Dedifferentiated amniotic fluid mesenchymal stem cell (primary cell): ENCODE measurements at regions not wholly inside any gene's neighbourhood (a gene's known extent, or its start where the extent isn't known, plus 50 kb on each side); places are given as distances from the start of the nearest gene placed in this dataset.

ENCODE experiments used
- DNase-seq: peaks from one replicate; pipeline ENCODE4 v3.0.0-alpha.2; 2016; ENCODE audit errors: extremely low spot score

DNA sequence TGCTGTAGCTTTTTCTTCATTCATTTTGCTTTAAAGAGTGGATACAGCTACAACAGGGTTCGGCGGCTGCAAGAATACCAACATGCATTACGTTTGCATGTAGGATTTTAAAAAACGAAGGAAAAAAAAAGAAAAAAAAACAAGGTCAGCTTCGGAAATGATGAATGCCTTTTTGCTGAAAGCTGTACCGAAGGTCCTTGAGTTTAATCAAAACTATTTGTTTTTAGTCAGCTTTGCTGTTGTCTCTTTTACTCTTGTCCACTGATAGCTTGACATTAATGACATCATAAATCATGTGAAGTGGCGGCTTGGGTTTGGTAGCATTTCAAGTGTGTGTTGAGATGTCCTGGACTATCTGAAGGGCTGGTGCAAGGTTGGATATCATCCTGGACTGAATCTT lies 779.1 kb downstream of the NR2F1-AS1 start:
- no peak for DNase-seq

DNA sequence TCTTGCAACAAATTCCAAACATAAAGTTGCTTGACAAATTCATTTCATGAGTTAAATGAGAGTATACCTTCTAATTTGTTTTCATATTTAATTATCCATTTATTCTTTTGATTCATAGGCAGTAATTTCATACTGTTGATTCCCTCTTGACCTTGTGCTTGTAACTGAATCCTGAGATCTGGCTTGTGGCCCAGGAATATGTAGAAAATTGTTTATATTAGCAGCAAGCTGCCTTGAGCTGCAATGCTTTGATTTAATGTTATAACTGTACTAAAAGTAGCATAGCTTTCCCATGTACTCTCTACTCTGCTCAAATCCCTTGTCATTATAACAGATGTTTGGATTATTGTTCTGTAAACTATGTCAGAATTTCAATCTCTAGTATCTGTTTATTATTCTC lies 780.7 kb downstream of the NR2F1-AS1 start:
- DNase-seq: peak; percentile 44

DNA sequence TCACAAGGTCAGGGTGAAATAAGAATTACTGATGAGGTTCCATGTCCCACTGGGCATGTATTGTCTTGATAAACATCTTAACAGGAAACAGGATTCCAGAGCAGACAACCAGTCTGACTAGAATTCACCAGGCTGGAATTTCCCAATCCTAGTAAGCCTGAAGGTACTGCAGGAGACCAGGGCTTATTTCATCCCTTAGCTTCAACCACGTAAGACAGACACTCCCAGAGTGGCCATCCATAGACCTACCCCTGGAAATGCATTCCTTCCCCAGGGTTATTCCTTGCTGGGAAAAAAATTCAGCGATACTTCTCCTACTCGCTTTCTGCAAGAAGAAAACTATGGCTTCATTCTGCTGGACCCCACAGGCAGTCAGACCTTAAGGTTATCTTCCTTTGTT lies 785.4 kb downstream of the NR2F1-AS1 start:
- no peak for DNase-seq

DNA sequence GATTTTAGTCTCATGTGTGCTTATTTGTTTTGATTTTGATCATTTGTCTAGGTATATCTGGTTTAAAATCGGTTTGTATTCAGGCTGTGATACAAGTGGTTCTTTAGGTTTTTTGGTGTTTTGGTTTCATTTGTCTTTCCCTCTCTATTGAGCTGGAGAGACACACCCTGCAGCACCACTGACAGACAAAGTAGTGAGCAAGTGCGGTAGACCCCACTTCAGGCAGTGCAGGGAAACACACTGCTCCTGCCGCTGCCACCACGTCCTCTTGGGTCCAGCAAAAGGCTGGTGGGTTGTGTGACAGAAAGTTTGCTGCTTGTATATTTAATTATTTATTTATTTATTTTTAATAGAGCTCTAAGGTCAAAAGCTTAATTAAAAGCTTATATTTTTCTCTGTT lies 801.0 kb downstream of the NR2F1-AS1 start:
- no peak for DNase-seq

DNA sequence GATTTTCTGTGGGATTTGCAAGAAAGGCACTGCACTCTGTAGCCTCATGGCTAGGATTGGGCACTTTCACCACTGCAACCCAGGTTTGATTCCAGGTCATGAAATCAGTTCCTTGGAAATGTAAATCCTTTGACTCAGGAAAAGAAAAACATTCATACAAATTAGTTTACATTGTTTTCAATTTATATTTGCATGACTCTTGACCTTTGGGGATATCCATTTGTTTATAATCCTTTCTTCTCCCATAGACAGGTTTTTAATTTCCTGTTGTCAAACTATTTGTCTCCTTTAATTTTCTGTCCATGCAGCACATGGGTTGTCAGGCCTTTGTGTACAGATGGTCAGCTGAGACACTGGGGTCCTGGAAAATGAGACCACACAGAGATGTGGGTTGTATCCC lies 801.5 kb downstream of the NR2F1-AS1 start:
- no peak for DNase-seq

DNA sequence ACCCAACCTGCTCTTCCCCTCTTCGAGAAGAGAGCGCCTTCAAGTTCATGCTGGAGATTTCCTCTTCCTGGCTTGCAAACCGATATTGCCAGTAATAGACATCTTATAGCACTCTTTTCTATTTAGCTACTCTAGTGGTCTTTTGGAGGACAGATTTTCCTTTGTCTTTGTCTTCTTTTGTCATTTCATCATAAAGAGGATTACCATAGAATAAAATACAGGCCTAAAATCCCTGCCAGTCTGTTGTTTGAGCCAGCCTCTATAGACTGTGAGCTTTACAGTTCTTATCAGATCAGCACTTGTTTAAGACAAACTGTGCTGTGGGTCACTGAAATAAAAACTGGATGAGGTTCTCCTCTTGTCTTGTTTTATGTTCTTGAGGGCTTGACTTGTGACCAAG lies 802.8 kb downstream of the NR2F1-AS1 start:
- no peak for DNase-seq

DNA sequence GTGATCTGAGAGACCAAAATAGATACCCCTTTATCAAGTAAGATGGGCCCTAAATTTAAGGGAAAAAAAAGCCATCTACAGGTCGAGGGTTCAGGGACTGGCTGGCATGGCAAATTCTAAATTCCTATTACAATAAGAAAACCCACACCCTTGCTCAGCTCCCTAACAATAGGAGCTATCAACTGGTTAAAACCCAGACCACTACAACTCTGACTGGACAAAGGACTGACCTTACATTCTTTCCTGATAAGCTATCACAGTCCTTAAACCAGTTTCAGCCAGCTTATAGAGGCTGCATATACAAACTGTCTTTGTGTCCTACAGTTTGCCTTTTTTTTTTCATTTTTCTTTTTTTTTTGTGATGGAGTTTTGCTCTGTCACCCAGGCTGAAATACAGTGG lies 803.6 kb downstream of the NR2F1-AS1 start:
- no peak for DNase-seq

DNA sequence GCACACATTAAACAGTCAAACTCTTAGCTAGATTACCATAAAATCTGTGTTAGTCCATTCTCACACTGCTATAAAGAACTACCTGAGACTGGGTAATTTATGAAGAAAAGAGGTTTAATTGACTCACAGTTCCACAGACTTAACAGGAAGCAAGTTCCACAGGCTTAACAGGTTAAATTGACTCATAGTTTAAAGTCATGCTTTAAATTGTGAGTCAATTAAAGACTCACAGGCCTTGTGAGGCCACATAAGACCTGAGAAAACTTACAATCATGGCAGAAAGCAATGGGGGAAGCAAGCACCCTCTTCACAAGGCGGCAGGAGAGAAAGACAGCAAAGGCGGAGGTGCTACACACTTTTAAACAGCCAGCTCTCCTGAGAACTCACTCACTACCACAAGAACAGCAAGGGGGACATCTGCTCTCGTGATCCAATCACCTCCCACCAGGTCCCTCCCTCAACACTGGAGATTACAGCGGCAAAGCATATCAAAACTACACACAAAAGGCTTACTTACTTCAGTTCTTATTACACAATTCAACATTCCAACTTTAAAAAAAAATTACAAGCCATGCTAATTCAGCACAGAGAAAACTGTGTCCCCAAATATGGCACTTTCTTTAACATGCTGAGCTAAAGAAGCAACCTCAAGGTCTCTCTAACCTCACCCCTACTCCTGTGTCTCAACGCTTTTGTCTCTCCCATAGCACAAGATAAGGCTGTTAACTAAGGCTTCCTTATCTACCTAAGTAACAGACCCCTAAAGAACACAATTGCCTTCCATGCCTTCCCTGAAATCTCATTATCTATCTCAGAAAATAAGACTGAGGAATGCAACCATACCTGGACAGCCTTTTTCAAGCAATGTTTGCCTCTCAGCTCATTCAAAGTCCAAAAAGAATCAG lies 805.1 kb downstream of the NR2F1-AS1 start:
- no peak for DNase-seq

DNA sequence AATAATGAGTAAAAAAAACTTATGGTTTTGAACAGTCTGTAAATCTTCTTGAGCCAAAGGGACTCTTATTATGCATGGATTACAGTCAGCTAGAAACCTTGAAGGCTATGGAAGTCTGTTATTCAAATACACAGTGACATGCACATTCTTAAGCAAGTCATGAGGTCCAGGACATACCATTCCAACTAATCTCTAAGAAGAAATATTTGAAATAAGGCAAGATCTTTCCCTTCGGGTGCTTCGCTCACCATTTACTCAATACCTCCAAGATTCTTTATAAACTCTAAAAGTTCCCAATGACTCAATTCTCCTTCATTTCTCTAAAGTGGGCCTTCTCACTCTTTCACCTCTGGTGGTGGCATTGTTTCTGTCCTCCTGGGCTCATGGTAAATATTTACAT lies 811.0 kb downstream of the NR2F1-AS1 start:
- DNase-seq: peak; percentile 63

DNA sequence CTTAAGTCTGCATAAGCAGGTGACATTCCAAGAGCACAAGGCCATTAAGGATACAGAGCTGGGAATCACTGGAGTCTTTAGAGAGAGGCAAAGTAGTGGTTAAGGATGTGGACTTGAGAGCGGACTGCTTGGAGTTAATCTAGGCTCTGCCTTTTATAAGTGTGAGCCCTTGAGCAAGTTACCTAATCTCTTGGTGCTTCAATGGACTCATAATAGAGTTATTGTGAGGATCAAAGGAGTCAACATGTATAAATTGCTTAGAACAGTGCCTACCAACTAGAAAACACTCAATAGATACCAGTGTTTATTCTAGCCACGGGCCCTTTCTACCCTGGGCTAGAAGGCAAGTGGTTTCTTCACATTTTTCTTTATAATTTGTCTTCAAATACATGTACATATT lies 819.4 kb downstream of the NR2F1-AS1 start:
- DNase-seq: no peak

DNA sequence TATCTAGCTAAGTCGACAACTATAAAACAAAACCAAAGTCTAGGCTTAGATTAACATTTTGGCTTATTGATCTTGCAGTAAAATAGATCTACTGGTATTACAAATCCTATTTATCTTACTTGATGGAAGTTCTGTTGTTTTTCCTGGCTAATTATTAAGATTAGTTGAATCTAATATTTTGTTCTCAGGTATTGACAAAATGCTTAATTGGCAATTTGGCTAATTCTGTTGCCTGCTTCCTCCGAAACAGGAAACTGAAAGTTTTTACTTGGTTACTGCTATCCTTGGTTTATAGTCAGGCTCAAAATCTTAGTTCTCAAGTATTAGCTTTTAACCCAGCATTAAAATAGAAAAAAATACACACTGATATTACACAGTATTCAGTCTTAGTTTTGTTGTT lies 820.5 kb downstream of the NR2F1-AS1 start:
- no peak for DNase-seq

DNA sequence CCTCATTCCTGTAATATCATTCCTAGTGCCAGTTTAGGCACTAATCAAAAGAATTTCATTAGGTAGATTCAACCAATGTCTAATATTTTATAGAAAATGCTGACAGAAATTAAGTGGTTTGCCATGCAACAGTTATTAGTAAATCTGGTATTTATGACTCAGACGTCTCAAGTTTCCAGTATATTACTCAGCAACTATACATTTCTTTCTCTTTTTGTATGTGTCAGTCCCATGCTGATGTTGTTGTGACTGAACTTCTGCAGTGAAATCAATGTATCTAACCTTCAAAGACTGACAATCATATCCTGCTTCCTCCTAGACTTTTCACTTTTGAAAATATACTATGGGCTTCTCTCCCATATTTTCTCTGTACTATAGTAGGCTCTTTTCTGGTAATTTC lies 822.5 kb downstream of the NR2F1-AS1 start:
- DNase-seq: peak; percentile 20

DNA sequence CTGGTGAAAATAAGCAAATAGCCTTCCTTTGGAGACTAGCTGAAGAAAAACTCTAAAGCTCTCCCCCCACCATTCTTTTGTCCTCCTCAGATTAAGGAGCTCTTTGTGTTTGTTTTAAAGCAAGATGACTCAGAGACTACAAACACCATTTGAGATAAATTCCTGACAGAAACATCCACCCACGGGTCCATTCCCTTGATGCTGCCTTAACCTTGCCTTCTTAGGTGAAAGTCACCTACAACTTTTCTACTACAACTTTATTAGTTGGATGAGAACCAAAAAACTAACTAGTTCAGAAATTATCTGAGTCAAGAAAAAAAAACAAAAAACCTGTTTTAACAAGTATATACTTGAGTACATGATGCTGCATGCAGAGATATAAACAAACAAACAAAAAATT lies 831.1 kb downstream of the NR2F1-AS1 start:
- no peak for DNase-seq

DNA sequence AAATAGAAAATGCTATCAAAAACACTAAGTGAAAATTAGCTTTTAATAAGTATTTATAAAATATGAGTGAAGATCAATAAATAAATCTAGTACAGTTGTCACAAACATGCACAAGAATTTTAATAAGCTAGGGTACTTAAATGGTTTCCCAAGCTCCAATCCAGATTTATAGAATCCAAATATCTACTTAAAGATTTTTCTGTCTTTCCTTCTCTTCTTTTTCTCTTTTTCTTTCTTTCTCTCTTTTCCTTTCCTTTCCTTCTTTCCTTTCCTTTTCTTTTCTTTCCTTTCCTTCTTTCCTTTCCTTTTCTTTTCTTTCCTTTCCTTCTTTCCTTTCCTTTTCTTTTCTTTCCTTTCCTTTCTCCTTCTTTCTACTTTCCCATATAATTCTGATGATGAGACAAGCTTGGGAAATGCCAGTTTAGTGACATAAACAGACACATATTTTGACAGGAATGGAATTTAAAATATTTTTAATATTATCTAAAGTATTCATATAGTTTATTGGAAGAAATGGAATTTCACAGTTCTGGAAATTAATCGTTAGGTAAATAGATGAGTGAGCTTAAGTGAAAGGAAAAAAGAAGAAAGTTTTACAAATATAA lies 832.8 kb downstream of the NR2F1-AS1 start:
- no peak for DNase-seq

DNA sequence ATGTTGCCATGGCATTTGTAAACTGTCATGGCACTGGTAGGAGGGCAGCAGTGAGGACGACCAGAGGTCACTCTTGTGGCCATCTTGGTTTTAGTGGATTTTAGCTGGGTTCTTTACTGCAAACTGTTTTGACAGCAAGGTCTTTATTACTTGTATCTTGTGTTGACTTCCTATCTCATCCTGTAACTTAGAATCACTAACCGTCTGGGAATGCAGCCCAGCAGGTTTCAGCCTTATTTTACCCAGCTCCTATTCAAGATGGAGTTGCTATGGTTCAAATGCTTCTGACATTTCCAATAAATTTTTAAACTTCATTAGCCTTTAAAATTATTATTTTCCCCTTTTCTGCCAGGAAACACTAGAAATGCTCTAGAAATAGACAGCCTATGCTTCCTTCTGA lies 839.1 kb downstream of the NR2F1-AS1 start:
- no peak for DNase-seq

DNA sequence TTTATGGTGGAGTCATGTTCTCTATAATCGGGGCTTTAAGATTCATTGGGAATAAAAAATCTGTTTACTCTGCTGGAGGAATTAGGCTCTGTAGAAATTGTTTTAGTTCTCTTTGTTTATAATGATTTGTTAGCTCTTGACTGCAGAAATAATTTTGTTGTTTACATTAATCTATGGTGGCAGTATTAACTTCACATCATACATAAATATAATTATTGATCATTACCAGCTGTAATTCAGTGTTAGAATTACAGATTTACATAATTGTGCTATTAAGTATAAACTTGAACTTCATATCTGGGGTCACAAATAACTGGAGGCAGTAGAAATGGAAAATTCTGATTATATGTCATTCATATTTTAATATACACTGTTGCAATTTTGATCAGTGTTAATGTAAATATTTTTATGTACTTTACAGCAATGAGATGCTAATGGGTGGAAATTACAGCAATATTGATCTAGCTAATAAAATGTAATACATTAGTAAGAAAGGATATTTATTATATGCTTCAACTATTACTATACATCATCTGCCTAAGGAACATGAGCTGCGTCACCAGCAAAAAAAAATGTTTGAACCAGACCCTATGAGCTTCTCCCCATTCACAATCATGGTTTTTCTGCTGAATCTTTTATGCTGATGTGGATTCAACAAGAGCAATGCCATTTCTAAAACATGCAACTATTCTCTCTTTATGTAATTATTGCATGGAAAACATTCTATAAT lies 846.6 kb downstream of the NR2F1-AS1 start:
- no peak for DNase-seq

DNA sequence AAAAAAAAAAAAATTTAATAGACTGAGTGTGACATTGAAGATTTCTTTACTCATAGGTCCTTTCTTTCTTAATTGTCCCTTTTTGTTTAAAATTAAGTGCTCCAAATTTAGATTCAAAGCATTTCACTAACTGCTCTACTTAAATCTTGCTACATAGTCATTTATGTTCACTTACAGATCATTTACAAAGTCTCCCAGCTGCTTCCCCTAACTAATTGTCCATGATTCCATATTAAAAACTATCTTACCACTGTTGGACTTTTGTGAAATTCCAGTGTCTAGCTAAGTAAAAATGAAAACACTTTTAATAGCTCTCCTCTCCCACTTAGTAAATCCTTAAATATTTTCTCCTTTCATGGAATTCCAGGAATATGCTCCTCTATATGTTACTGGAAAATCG lies 850.5 kb downstream of the NR2F1-AS1 start:
- no peak for DNase-seq

DNA sequence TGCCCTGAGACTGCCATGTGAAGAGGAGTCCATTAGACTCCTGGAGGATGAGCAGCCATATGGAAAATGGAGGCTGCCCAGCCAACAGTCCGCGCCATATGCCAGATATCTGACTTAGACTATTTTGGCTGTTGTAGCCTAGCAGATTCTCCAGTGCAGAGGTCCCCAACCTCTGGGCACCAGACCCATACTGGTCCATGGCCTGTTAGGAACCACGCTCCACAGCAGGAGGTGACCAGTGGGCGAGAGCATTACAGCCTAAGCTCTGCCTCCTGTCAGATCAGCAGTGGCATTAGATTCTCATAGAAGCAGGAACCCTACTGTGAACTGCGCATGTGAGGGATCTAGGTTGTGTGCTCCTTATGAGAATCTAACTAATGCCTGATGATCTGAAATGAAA lies 851.9 kb downstream of the NR2F1-AS1 start:
- no peak for DNase-seq

DNA sequence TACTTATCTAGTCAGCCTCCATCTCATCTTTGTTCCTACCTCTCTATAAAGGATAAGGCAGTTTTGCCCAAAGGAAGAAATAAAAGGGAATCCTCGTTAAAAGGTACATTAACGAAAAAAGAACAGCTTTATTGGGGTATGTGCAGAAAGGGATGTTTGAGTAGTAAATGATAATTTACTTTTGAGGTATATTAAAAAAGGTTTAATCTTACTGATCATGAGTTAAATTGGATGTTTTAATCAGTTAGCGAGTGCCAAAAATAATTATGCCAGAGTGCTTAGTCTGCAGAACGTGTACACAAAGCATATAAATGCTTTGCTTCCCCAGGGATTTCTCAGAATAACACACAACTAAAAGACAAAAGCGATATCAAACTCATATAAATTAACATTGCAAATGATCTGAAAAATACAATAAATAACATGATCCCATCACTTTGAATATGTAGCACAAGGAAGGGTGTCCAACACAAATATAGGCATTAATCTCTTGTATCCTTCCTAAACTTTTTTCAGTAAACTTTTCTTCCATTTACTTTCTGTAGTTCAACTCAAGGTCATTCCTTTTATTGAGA lies 865.0 kb downstream of the NR2F1-AS1 start:
- no peak for DNase-seq

DNA sequence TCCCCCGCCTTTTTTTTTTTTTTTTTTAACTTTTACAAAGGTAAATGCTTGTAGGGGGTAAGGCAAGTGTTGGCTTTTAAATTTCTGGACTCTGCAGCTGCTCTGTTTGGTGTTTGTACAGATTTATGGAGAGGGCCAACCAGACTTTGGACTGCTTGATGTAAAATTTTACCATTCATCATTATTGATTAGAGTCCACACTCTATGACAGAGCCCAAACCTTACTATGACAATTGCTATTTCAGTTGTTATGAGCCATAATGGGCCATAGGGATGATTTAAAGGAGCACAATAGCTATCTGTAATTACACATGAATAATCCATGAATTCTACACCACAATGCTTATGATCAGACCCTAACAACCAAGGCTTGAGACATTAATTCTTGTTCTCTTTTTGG lies 867.2 kb downstream of the NR2F1-AS1 start:
- no peak for DNase-seq

DNA sequence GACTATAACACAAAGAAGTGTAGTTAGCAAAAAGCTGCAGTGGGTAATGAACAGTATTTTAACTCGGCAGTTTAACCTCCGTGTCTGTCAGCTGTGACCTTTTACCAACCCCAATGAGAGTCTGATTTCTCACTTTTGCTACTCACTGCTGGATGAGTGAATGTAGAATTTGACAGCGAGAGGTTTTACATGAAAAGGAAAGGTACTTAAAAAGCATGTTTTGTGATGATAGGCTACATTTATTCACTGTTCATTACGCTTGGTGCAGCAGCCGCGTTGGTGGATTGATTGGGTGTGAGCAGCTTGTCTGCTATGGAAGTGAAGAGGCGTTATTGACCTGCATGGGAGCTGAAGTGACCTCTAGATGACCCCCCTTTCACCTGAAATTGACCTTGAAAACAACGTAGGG lies 867.7 kb downstream of the NR2F1-AS1 start:
- DNase-seq: no peak

DNA sequence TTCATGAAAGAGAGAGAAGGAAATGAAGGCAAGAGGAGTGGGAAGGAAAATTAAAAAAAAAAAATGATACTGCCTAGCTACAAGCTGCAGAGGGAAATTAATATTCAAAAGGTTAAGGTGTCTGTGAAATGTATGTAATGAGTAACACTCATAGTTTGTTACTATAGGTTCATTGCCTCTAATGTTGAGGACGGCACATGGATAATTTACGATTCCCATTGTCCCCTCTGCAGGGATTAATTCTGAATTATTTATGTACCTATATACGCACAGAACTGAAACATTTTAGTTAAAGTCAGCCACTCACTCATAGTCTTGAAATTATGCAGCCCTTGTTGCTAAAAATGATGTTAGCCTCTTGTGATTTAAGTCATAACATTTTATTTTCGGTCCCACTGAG lies 869.1 kb downstream of the NR2F1-AS1 start:
- no peak for DNase-seq
